22Rv1 (cell line): ENCODE measurements at regions not wholly inside any gene's neighbourhood (a gene's known extent, or its start where the extent isn't known, plus 50 kb on each side); places are given as distances from the start of the nearest gene placed in this dataset.

Experiments
- ZFX ChIP-seq: fragments of 450-650 bp; IDR thresholded peaks from 2 replicates; pipeline ENCODE4 v1.6.1; 2017; ENCODE audit warnings: antibody characterized with exemption, borderline replicate concordance
- TF ChIP-seq, protein P1 (sequence below): fragments of 450-650 bp; IDR thresholded peaks from 2 replicates; pipeline ENCODE4 v1.5.1; 2017; ENCODE audit warnings: mild to moderate bottlenecking

GRCh38 chr1:166626711-166627110, 212.6 kb upstream of the POGK start:
- TF ChIP-seq, protein P1, sequence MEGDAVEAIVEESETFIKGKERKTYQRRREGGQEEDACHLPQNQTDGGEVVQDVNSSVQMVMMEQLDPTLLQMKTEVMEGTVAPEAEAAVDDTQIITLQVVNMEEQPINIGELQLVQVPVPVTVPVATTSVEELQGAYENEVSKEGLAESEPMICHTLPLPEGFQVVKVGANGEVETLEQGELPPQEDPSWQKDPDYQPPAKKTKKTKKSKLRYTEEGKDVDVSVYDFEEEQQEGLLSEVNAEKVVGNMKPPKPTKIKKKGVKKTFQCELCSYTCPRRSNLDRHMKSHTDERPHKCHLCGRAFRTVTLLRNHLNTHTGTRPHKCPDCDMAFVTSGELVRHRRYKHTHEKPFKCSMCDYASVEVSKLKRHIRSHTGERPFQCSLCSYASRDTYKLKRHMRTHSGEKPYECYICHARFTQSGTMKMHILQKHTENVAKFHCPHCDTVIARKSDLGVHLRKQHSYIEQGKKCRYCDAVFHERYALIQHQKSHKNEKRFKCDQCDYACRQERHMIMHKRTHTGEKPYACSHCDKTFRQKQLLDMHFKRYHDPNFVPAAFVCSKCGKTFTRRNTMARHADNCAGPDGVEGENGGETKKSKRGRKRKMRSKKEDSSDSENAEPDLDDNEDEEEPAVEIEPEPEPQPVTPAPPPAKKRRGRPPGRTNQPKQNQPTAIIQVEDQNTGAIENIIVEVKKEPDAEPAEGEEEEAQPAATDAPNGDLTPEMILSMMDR = no peak
- no peak for TF ChIP-seq ZFX
